Amniotic epithelial cell (primary cell): ENCODE measurements at regions not wholly inside any gene's neighbourhood (a gene's known extent, or its start where the extent isn't known, plus 50 kb on each side); places are given as distances from the start of the nearest gene placed in this dataset.

Experiments
- DNase-seq: peaks from one replicate; pipeline ENCODE4 v3.0.0-alpha.2; 2010; ENCODE audit warnings: low read depth

- DNase-seq, result peak; percentile 32
These were observed 56.8 kb downstream of the PPP1R3C start for GRCh38 chr10:91576096-91576545.

GRCh38 chr10:91575044-91575610, 57.7 kb downstream of the PPP1R3C start:
- DNase-seq, result no peak

GRCh38 chr10:91574236-91574635, 58.6 kb downstream of the PPP1R3C start:
- no peak for DNase-seq

GRCh38 chr10:91573320-91573719, 59.6 kb downstream of the PPP1R3C start:
- DNase-seq, result no peak

- no peak for DNase-seq
These were observed 61.2 kb downstream of the PPP1R3C start for GRCh38 chr10:91571671-91572070.

- no peak for DNase-seq
These were observed 62.7 kb downstream of the PPP1R3C start for GRCh38 chr10:91570220-91570619.

- no peak for DNase-seq
These were observed 63.3 kb downstream of the PPP1R3C start for GRCh38 chr10:91569522-91569921.

GRCh38 chr10:91567815-91568214, 65.1 kb downstream of the PPP1R3C start:
- no peak for DNase-seq

GRCh38 chr10:91566115-91566514, 66.8 kb downstream of the PPP1R3C start:
- DNase-seq, result no peak

GRCh38 chr10:91565226-91565625, 67.6 kb downstream of the PPP1R3C start:
- no peak for DNase-seq

GRCh38 chr10:91564508-91564907, 68.4 kb downstream of the PPP1R3C start:
- no peak for DNase-seq
